Adrenal gland (tissue), 9 donors: ENCODE measurements at regions not wholly inside any gene's neighbourhood (a gene's known extent, or its start where the extent isn't known, plus 50 kb on each side); places are given as distances from the start of the nearest gene placed in this dataset.

Source experiments
- DNase-seq, 7 donors: peaks; one replicate each; pipeline ENCODE4 v3.0.0-alpha.2; 2019 to 2020
- H3K27ac ChIP-seq, 5 donors: fragments of 200-600 bp; sonication (generic) in 4 of 5; 1 replicate in 3 of 5; 2 replicates in 2 of 5; pipeline versions ENCODE4 v1.5.1 to v1.8.0; 2016 to 2020; ENCODE audit warnings: mild to moderate bottlenecking in 1 of 5
- H3K27me3 ChIP-seq: fragments of 200-600 bp; 2 replicates; pipeline ENCODE4 v1.8.0; 2021
- H3K36me3 ChIP-seq, 2 donors: fragments of 200-600 bp; replicated peaks in 1 of 2; 1 replicate in 1 of 2; 2 replicates in 1 of 2; pipeline versions ENCODE4 v1.5.1 to v1.8.0; 2018 to 2022
- H3K4me1 ChIP-seq, 2 donors: fragments of 200-600 bp; replicated peaks in 1 of 2; 1 replicate in 1 of 2; 2 replicates in 1 of 2; pipeline versions ENCODE4 v1.5.1 to v1.8.0; 2018 to 2021
- H3K4me3 ChIP-seq, 4 donors: fragments of 200-600 bp; sonication (generic) in 3 of 4; one replicate each; pipeline ENCODE4 v1.5.1; 2016 to 2018
- H3K9me3 ChIP-seq, 3 donors: fragments of 200-600 bp; sonication (generic) in 1 of 3; replicated peaks in 1 of 3; 1 replicate in 2 of 3; 2 replicates in 1 of 3; pipeline versions ENCODE4 v1.5.1 to v1.8.0; 2016 to 2021
- POLR2A ChIP-seq, 2 donors: fragments of 450-650 bp; IDR thresholded peaks; one replicate each; pipeline ENCODE4 v1.6.1; 2017; ENCODE audit warnings: antibody characterized with exemption in 2 of 2, mild to moderate bottlenecking in 2 of 2, moderate library complexity in 1 of 2
- WGBS, 4 donors: extraction: QIAGEN DNeasy Blood & Tissue Kit in 2 of 4; methylation state at CpG; one replicate each; pipeline versions ENCODE4 v1.1.5 to v1.1.7; 2013 to 2017; 5-methylcytosine and 5-hydroxymethylcytosine counted together
- intact Hi-C, 2 donors: fragments of 100-400 bp; cut with DNase I; formaldehyde crosslinking; loops; one replicate each; pipeline versions ENCODE4 v1.14.1 to v1.15.0; 2022 to 2023
- TF ChIP-seq, protein P1 (sequence below), 6 experiments: fragments of 450-650 bp in 4 of 6; fragments of 200-600 bp in 2 of 6; sonication (generic) in 1 of 6; IDR thresholded peaks; 1 replicate in 5 of 6; 2 replicates in 1 of 6; pipeline versions ENCODE4 v1.5.1 to v1.8.0; 2016 to 2021; ENCODE audit warnings: antibody characterized with exemption in 6 of 6, mild to moderate bottlenecking in 2 of 6, moderate library complexity in 1 of 6
- donor health status: healthy with polysubstance abuse.
- donor health status: Bipolar disorder and iron deficiency.
- donor health status: DM: yes; HTN: yes; CAD: no.
- donor health status: DM: no; HTN: no; CAD: no.
- donor health status: DM: no; HTN: no; CAD: no.

- H3K27me3 ChIP-seq = no peaks in the 10 kb centered on the region
- no peaks in the 10 kb centered on the region for H3K9me3 ChIP-seq
- DNase-seq = no peak
- no peaks in the 10 kb centered on the region for H3K4me1 ChIP-seq
- H3K36me3 ChIP-seq = no peaks in the 10 kb centered on the region
- H3K4me3 ChIP-seq = no peak overlapping the region
- intact Hi-C loops = no loop called here
- 49 to 62% (median 59%) methylated on average over 7 to 16 of the region's 16 CpGs for WGBS, 4 donors
- TF ChIP-seq POLR2A (IDR thresholded peaks at IDR 0.05) = no peak
- TF ChIP-seq, protein P1, sequence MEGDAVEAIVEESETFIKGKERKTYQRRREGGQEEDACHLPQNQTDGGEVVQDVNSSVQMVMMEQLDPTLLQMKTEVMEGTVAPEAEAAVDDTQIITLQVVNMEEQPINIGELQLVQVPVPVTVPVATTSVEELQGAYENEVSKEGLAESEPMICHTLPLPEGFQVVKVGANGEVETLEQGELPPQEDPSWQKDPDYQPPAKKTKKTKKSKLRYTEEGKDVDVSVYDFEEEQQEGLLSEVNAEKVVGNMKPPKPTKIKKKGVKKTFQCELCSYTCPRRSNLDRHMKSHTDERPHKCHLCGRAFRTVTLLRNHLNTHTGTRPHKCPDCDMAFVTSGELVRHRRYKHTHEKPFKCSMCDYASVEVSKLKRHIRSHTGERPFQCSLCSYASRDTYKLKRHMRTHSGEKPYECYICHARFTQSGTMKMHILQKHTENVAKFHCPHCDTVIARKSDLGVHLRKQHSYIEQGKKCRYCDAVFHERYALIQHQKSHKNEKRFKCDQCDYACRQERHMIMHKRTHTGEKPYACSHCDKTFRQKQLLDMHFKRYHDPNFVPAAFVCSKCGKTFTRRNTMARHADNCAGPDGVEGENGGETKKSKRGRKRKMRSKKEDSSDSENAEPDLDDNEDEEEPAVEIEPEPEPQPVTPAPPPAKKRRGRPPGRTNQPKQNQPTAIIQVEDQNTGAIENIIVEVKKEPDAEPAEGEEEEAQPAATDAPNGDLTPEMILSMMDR (IDR thresholded peaks at IDR 0.05) = no peak
- H3K27ac ChIP-seq = no peak overlapping the region
Measured at GRCh38 chr1:11397151-11397901, 81.6 kb upstream of the DISP3 start.

- no peaks in the 10 kb centered on the region for H3K27me3 ChIP-seq
- 82 to 88% (median 86%) methylated on average over 6 of the region's 6 CpGs for WGBS, 4 donors
- H3K4me1 ChIP-seq = no peaks in the 10 kb centered on the region
- H3K27ac ChIP-seq = no peak overlapping the region
- TF ChIP-seq POLR2A (IDR thresholded peaks at IDR 0.05) = no peak
- TF ChIP-seq, protein P1 (IDR thresholded peaks at IDR 0.05) = no peak
- H3K4me3 ChIP-seq = no peak overlapping the region
- intact Hi-C loops = no loop called here
- DNase-seq = no peak
- H3K9me3 ChIP-seq = no peaks in the 10 kb centered on the region
- H3K36me3 ChIP-seq = no peaks in the 10 kb centered on the region
Measured at GRCh38 chr1:11399250-11399649, 79.7 kb upstream of the DISP3 start.

DNA sequence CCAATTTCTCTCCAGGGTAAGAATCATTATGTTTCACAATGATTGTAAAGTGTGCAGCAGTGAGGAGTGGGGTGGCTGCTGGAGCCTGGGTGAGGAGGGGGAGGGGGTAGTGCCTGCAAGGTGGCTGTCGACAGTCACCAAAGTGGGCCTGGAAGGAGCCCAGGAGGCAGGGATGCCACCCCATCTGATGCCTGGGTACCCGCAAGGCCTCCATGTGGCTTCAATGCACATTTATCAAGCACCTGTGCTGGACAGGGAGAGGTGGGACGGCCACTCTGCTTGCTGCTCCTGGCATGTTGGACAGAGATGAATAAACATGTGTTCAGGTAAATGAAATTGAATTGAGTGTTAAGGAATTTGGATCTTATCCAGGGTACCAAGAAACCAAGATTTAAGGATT, 78.8 kb upstream of the DISP3 start:
- no peaks in the 10 kb centered on the region for H3K36me3 ChIP-seq
- H3K9me3 ChIP-seq = no peaks in the 10 kb centered on the region
- no peaks in the 10 kb centered on the region for H3K27me3 ChIP-seq
- no peak overlapping the region for H3K4me3 ChIP-seq
- no peak overlapping the region for H3K27ac ChIP-seq
- TF ChIP-seq, protein P1 (IDR thresholded peaks at IDR 0.05) = no peak
- no peak for TF ChIP-seq POLR2A (IDR thresholded peaks at IDR 0.05)
- no peaks in the 10 kb centered on the region for H3K4me1 ChIP-seq
- 78 to 83% (median 80%) methylated on average over 2 to 3 of the region's 3 CpGs for WGBS, 4 donors
- no peak for DNase-seq
- intact Hi-C loops = no loop called here

- no peaks in the 10 kb centered on the region for H3K9me3 ChIP-seq
- H3K36me3 ChIP-seq = no peaks in the 10 kb centered on the region
- H3K4me1 ChIP-seq = no peaks in the 10 kb centered on the region
- TF ChIP-seq POLR2A (IDR thresholded peaks at IDR 0.05) = no peak
- TF ChIP-seq, protein P1 (IDR thresholded peaks at IDR 0.05) = no peak
- no peak overlapping the region for H3K4me3 ChIP-seq
- 78 to 85% (median 79%) methylated on average over 7 of the region's 7 CpGs for whole genome bisulfite sequencing, 4 donors
- H3K27me3 ChIP-seq = no peaks in the 10 kb centered on the region
- no peak overlapping the region for H3K27ac ChIP-seq
- intact Hi-C loops = no loop called here
- DNase-seq = no peak
Measured at GRCh38 chr1:11400567-11400966, 78.4 kb upstream of the DISP3 start.
